ENCODE measurements at regions not wholly inside any gene's neighbourhood (a gene's known extent, or its start where the extent isn't known, plus 50 kb on each side); places are given as distances from the start of the nearest gene placed in this dataset.

DNA sequence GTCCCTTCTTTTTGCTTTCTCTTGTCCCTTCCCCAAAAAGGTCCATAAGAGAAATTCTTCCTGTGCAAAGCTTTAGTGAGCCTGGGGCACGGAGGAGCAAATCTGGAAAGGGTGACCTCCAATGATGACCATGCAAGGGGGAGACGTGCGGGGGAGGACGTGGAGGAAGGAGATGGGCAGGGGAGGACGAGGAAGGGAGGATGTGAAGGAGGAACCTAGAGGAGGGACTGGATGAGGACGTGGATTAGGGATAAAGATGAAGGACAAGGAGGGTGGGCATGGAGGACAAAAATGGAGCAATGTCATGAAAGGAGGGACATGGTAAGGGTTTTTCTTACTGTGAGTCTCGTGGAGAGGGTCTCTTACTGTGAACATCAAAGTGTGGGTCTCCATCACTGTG, 139.5 kb downstream of the ERMARD start:
- TF ChIP-seq, protein P1, sequence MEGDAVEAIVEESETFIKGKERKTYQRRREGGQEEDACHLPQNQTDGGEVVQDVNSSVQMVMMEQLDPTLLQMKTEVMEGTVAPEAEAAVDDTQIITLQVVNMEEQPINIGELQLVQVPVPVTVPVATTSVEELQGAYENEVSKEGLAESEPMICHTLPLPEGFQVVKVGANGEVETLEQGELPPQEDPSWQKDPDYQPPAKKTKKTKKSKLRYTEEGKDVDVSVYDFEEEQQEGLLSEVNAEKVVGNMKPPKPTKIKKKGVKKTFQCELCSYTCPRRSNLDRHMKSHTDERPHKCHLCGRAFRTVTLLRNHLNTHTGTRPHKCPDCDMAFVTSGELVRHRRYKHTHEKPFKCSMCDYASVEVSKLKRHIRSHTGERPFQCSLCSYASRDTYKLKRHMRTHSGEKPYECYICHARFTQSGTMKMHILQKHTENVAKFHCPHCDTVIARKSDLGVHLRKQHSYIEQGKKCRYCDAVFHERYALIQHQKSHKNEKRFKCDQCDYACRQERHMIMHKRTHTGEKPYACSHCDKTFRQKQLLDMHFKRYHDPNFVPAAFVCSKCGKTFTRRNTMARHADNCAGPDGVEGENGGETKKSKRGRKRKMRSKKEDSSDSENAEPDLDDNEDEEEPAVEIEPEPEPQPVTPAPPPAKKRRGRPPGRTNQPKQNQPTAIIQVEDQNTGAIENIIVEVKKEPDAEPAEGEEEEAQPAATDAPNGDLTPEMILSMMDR (IDR thresholded peaks at IDR 0.05; ENCODE audit: low read depth, low read length, poor library complexity, severe bottlenecking), result no peak
- TF ChIP-seq EZH2phosphoT487 (IDR thresholded peaks at IDR 0.05; ENCODE audit: borderline replicate concordance, low read length), result no peak
